ENCODE measurements at regions not wholly inside any gene's neighbourhood (a gene's known extent, or its start where the extent isn't known, plus 50 kb on each side); places are given as distances from the start of the nearest gene placed in this dataset.

DNA sequence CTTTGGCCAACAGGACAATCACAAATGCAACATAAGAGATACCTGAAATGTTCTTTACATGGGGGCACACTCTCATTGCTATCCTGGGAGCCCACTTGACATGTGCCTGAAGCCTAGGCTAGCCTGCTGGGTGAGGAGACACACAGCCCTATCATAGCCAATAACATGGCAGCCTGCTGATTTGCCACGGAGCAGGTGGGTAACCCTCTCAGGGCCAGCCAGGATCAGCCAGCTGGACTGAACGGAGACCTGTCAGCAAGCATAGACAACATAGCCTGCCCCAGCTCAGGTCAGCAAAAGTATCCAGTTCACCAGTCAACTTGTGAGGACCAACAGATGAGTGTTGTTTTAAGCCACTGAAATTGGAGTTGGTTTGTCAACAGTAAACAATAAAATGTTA is 566.5 kb downstream of the DCDC2C start:
- H3K9me3 Mint-ChIP-seq (ENCODE audit: unreplicated experiment), result no peaks in the 10 kb centered on the region
- no peak overlapping the region for H3K27ac Mint-ChIP-seq (ENCODE audit: unreplicated experiment)
- no peak for DNase-seq
- Histone ChIP-seq H3K4me1 (no peaks in the 10 kb centered on the region), H3K4me3 (ENCODE audit: low read depth, low read length) (no peak overlapping the region), H3K9me3 (no peaks in the 10 kb centered on the region), H3K36me3 (ENCODE audit: control insufficient read depth, insufficient read depth, low read length) (no peaks in the 10 kb centered on the region), H3K27me3 (replicated peaks; ENCODE audit: control insufficient read depth, insufficient read depth, low read length) (no peaks in the 10 kb centered on the region)
- CTCF ChIA-PET, result no interaction called here
- no peaks in the 10 kb centered on the region for H3K4me1 Mint-ChIP-seq (ENCODE audit: low read depth, unreplicated experiment)
- no peaks in the 10 kb centered on the region for H3K36me3 Mint-ChIP-seq (ENCODE audit: insufficient read depth, unreplicated experiment)
- no TSS peak for BruUV-seq (replicated peaks)
- H3K27me3 Mint-ChIP-seq (ENCODE audit: insufficient read depth, unreplicated experiment), result no peaks in the 10 kb centered on the region
- intact Hi-C loops (cut with micrococcal nuclease; ENCODE audit: unreplicated experiment), result loop anchor here (10.0 kb wide), 1 partner anchor 315 kb away; no protein-coding TSS in a partner anchor
- TF ChIP-seq, protein P1, sequence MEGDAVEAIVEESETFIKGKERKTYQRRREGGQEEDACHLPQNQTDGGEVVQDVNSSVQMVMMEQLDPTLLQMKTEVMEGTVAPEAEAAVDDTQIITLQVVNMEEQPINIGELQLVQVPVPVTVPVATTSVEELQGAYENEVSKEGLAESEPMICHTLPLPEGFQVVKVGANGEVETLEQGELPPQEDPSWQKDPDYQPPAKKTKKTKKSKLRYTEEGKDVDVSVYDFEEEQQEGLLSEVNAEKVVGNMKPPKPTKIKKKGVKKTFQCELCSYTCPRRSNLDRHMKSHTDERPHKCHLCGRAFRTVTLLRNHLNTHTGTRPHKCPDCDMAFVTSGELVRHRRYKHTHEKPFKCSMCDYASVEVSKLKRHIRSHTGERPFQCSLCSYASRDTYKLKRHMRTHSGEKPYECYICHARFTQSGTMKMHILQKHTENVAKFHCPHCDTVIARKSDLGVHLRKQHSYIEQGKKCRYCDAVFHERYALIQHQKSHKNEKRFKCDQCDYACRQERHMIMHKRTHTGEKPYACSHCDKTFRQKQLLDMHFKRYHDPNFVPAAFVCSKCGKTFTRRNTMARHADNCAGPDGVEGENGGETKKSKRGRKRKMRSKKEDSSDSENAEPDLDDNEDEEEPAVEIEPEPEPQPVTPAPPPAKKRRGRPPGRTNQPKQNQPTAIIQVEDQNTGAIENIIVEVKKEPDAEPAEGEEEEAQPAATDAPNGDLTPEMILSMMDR (IDR thresholded peaks at IDR 0.05; ENCODE audit: insufficient read depth in 1 of 2, low read depth in 1 of 2, low read length in 1 of 2, severe bottlenecking in 1 of 2, unreplicated experiment in 1 of 2), result no peak
- POLR2A ChIA-PET, result no interaction called here
- H3K4me3 Mint-ChIP-seq (ENCODE audit: unreplicated experiment), result no peak overlapping the region

DNA sequence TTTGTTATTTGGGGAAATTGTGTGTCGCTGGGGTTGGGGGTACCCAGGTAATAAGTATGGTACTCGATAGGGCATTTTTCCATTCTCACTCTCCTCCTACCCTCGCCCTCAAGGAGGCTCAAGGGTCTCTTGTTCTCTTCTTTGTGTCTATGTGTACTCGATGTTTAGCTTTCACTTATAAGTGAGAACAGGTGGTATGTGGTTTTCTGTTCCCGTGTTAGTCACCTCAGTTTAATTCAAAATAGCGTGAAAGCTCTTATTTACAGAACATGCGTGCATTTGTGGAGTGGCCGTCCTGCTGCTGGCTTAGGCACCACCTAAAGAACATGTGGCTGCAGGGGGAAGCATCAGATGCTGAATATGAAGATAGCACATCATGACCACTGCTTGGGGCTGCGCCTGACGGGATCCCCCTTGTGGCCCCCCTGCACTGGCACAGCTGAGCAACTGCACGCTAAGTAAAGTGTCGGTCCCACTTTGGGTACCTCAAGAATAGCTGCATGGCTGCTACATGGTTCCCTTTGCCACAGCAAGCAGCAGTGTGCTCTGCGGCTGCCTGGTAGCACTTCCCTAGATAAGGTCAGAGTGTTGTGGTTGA is 569.0 kb downstream of the DCDC2C start:
- ChIA-PET POLR2A (no interaction called here), CTCF (no interaction called here)
- Mint-ChIP-seq H3K4me3 (ENCODE audit: unreplicated experiment) (no peak overlapping the region), H3K4me1 (ENCODE audit: low read depth, unreplicated experiment) (no peaks in the 10 kb centered on the region), H3K27me3 (ENCODE audit: insufficient read depth, unreplicated experiment) (no peaks in the 10 kb centered on the region), H3K27ac (ENCODE audit: unreplicated experiment) (no peak overlapping the region), H3K9me3 (ENCODE audit: unreplicated experiment) (peaks cover 3% of the 10 kb centered on the region), H3K36me3 (ENCODE audit: insufficient read depth, unreplicated experiment) (no peaks in the 10 kb centered on the region)
- Histone ChIP-seq H3K9me3 (no peaks in the 10 kb centered on the region), H3K4me1 (no peaks in the 10 kb centered on the region), H3K27me3 (replicated peaks; ENCODE audit: control insufficient read depth, insufficient read depth, low read length) (no peaks in the 10 kb centered on the region), H3K36me3 (ENCODE audit: control insufficient read depth, insufficient read depth, low read length) (no peaks in the 10 kb centered on the region), H3K4me3 (ENCODE audit: low read depth, low read length) (no peak overlapping the region)
- TF ChIP-seq, protein P1 (IDR thresholded peaks at IDR 0.05; ENCODE audit: insufficient read depth in 1 of 2, low read depth in 1 of 2, low read length in 1 of 2, severe bottlenecking in 1 of 2, unreplicated experiment in 1 of 2), result no peak
- intact Hi-C loops (cut with micrococcal nuclease; ENCODE audit: unreplicated experiment), result loop anchor here (10.0 kb wide), 1 partner anchor 318 kb away; no protein-coding TSS in a partner anchor
- DNase-seq, result no peak
- BruUV-seq (replicated peaks), result no TSS peak

DNA sequence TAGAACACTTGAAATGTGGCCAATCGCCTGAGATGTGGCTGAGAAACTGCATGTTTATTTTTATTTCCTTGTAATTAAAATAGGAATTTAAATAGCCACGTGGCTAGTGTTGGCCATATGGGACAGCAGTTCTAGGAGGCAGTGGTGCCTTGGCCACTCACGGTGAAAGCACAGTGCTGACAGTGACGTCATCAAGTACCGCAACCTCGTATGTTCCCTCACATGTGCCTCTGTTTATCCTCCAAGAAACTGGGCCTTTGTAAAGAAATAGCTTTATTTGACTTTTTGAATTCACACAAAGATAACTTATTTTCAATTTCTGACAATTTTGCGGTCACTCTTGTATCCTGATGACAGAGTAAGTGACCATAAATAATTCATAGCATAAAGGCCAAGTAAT is 575.0 kb downstream of the DCDC2C start:
- TF ChIP-seq, protein P1 (IDR thresholded peaks at IDR 0.05; ENCODE audit: insufficient read depth in 1 of 2, low read depth in 1 of 2, low read length in 1 of 2, severe bottlenecking in 1 of 2, unreplicated experiment in 1 of 2), result no peak
- intact Hi-C loops (cut with micrococcal nuclease; ENCODE audit: unreplicated experiment), result loop anchor here (10.0 kb wide), 1 partner anchor 324 kb away; no protein-coding TSS in a partner anchor
- no TSS peak for BruUV-seq (replicated peaks)
- CTCF ChIA-PET, result no interaction called here
- POLR2A ChIA-PET, result no interaction called here
- Histone ChIP-seq H3K9me3 (no peaks in the 10 kb centered on the region), H3K4me1 (no peaks in the 10 kb centered on the region), H3K4me3 (ENCODE audit: low read depth, low read length) (no peak overlapping the region), H3K27me3 (replicated peaks; ENCODE audit: control insufficient read depth, insufficient read depth, low read length) (no peaks in the 10 kb centered on the region), H3K36me3 (ENCODE audit: control insufficient read depth, insufficient read depth, low read length) (no peaks in the 10 kb centered on the region)
- H3K9me3 Mint-ChIP-seq (ENCODE audit: unreplicated experiment), result peaks cover 6% of the 10 kb centered on the region
- DNase-seq, result no peak
- H3K4me3 Mint-ChIP-seq (ENCODE audit: unreplicated experiment), result no peak overlapping the region
- no peak overlapping the region for H3K27ac Mint-ChIP-seq (ENCODE audit: unreplicated experiment)
- no peaks in the 10 kb centered on the region for H3K4me1 Mint-ChIP-seq (ENCODE audit: low read depth, unreplicated experiment)
- no peaks in the 10 kb centered on the region for H3K36me3 Mint-ChIP-seq (ENCODE audit: insufficient read depth, unreplicated experiment)
- peaks cover 3% of the 10 kb centered on the region for H3K27me3 Mint-ChIP-seq (ENCODE audit: insufficient read depth, unreplicated experiment)

All from Caco-2 (cell line).